Stimulated activated CD8-positive, alpha-beta memory T cell treated with anti-CD3 and anti-CD28 coated beads, Interleukin-15, amount 100 ng/mL, for 1 hour (primary cell): ENCODE measurements at regions not wholly inside any gene's neighbourhood (a gene's known extent, or its start where the extent isn't known, plus 50 kb on each side); places are given as distances from the start of the nearest gene placed in this dataset.

Experiments used
- DNase-seq: peaks from one replicate; pipeline ENCODE4 v3.0.0-alpha.2; 2020; ENCODE audit warnings: low read depth

DNA sequence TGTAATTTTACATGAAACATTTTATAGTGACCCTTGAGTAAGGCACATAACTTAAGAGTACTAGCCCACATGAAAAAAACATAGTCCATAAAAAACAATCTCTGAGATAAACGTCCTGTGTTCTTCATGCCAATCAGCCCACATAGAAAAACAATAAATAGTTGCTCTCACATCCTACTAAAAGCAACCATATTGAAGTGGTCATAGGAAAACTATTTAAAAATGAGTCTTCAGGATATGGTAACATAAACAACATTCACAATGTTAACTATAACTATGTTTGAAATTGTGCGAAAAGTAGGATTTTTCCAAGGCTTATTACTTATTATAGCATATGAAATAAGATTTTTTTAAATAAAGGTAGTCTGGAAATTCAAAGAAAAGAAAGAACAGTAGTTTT lies 77.1 kb upstream of the EPHA5 start:
- DNase-seq: no peak

- DNase-seq: no peak
Measured at GRCh38 chr4:65738134-65738533, 67.8 kb upstream of the EPHA5 start.

DNA sequence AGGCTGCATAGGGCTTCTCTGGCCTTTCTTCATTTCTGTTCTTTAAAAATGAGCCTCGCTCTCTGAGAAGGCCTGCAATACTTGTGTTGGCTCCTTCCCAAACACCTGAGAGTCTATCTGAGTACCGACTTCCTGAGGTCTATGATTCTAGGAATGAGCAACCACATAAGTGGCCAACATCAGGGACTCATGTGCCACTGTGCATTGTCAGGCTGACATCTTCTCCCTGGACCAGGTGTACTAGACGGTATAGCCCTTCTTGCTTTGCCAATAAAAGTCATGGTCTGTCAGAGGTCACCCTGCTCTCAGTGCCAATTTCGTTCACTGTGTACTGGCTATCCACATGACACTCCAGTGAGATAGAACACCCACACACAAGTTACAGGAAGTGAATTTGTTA lies 67.4 kb upstream of the EPHA5 start:
- DNase-seq: no peak

GRCh38 chr4:65724973-65725372 lies 54.7 kb upstream of the EPHA5 start:
- DNase-seq: no peak
